ENCODE measurements at regions not wholly inside any gene's neighbourhood (a gene's known extent, or its start where the extent isn't known, plus 50 kb on each side); places are given as distances from the start of the nearest gene placed in this dataset.
A peak's percentile ranks its signal among the peaks of the same experiment; 100 is the strongest.
"Not testable (repeated sequence)": the region's sequence is repeated elsewhere in the genome, so short reads cannot be mapped to it uniquely, and the experiment has no call there.

- DNase-seq, result not testable (repeated sequence)
These were observed 403.2 kb upstream of the SMIM31 start for GRCh38 chr4:164350716-164351115.

- no peak for DNase-seq
These were observed 396.0 kb upstream of the SMIM31 start for GRCh38 chr4:164357957-164358356.

- DNase-seq, result no peak
These were observed 395.5 kb upstream of the SMIM31 start for GRCh38 chr4:164358400-164358799.

- no peak for DNase-seq
These were observed 394.1 kb upstream of the SMIM31 start for GRCh38 chr4:164359881-164360280.

- no peak for DNase-seq
These were observed 385.0 kb upstream of the SMIM31 start for GRCh38 chr4:164368894-164369293.

GRCh38 chr4:164373021-164373420 is 380.9 kb upstream of the SMIM31 start:
- DNase-seq, result no peak

GRCh38 chr4:164377277-164377676 is 376.7 kb upstream of the SMIM31 start:
- DNase-seq, result no peak

GRCh38 chr4:164378361-164378760 is 375.6 kb upstream of the SMIM31 start:
- no peak for DNase-seq

- DNase-seq, result no peak
These were observed 374.2 kb upstream of the SMIM31 start for GRCh38 chr4:164379694-164380093.

GRCh38 chr4:164381859-164382258 is 372.1 kb upstream of the SMIM31 start:
- DNase-seq, result no peak

- peak; percentile 1 for DNase-seq
These were observed 370.9 kb upstream of the SMIM31 start for GRCh38 chr4:164383058-164383357.

- peak; percentile 35 for DNase-seq
These were observed 370.3 kb upstream of the SMIM31 start for GRCh38 chr4:164383358-164384220.

GRCh38 chr4:164384416-164384815 is 369.5 kb upstream of the SMIM31 start:
- DNase-seq, result no peak

- DNase-seq, result no peak
These were observed 357.5 kb upstream of the SMIM31 start for GRCh38 chr4:164396439-164396838.

- DNase-seq, result no peak
These were observed 351.4 kb upstream of the SMIM31 start for GRCh38 chr4:164402554-164402953.

- no peak for DNase-seq
These were observed 348.2 kb upstream of the SMIM31 start for GRCh38 chr4:164405774-164406173.

- no peak for DNase-seq
These were observed 345.1 kb upstream of the SMIM31 start for GRCh38 chr4:164408831-164409230.

- no peak for DNase-seq
These were observed 343.5 kb upstream of the SMIM31 start for GRCh38 chr4:164410401-164410800.

- DNase-seq, result no peak
These were observed 341.7 kb upstream of the SMIM31 start for GRCh38 chr4:164412246-164412645.

- DNase-seq, result no peak
These were observed 340.2 kb upstream of the SMIM31 start for GRCh38 chr4:164413743-164414142.

- no peak for DNase-seq
These were observed 330.1 kb upstream of the SMIM31 start for GRCh38 chr4:164423819-164424218.

- no peak for DNase-seq
These were observed 329.1 kb upstream of the SMIM31 start for GRCh38 chr4:164424846-164425245.

- no peak for DNase-seq
These were observed 325.4 kb upstream of the SMIM31 start for GRCh38 chr4:164428561-164428960.

- DNase-seq, result no peak
These were observed 315.6 kb upstream of the SMIM31 start for GRCh38 chr4:164438321-164438720.

- no peak for DNase-seq
These were observed 314.9 kb upstream of the SMIM31 start for GRCh38 chr4:164439037-164439436.
